Right ventricle myocardium superior (tissue), 1 donor: ENCODE measurements at regions not wholly inside any gene's neighbourhood (a gene's known extent, or its start where the extent isn't known, plus 50 kb on each side); places are given as distances from the start of the nearest gene placed in this dataset.
"Not testable (repeated sequence)": the region's sequence is repeated elsewhere in the genome, so short reads cannot be mapped to it uniquely, and the experiment has no call there.

Experiments used
- ATAC-seq: fragments of 200-7000 bp; cut with Tn5 transposase; one replicate; pipeline ENCODE4 v1.9.1; 2020; ENCODE audit warnings: mild to moderate bottlenecking; ENCODE audit not compliant: poor library complexity
- DNase-seq: peaks from one replicate; pipeline ENCODE4 v3.0.0-alpha.2; 2020
- intact Hi-C: fragments of 100-400 bp; cut with DNase I; formaldehyde crosslinking; loops from one replicate; pipeline ENCODE4 v1.11.2; 2022
- donor health status: DM: no; HTN: yes; CAD: no; lungs with severe emphysema.

- intact Hi-C loops, result no loop called here
- ATAC-seq (no peak), DNase-seq (no peak)
Measured at GRCh38 chr11:38796281-38796680, 2198.2 kb upstream of the RAG2 start.

DNA sequence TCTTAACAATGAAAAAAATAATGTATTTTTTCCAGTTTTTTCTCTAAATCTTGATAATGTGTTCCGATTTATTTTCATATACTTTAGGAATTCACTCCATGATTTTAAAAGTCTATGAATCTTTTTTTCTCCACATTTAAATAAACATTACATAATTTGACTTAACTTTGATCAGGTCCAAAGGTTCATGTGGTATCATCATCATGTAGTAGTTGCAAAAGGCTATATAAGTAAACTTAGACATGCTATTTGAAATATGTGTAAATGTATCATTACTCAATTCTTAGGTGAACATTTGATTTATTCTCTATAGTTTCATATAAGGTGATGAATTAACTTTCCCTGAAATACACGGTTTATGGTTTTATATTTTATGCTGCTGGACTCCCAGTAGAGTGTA, 2197.0 kb upstream of the RAG2 start:
- DNase-seq, result no peak
- intact Hi-C loops, result no loop called here
- no peak for ATAC-seq

DNA sequence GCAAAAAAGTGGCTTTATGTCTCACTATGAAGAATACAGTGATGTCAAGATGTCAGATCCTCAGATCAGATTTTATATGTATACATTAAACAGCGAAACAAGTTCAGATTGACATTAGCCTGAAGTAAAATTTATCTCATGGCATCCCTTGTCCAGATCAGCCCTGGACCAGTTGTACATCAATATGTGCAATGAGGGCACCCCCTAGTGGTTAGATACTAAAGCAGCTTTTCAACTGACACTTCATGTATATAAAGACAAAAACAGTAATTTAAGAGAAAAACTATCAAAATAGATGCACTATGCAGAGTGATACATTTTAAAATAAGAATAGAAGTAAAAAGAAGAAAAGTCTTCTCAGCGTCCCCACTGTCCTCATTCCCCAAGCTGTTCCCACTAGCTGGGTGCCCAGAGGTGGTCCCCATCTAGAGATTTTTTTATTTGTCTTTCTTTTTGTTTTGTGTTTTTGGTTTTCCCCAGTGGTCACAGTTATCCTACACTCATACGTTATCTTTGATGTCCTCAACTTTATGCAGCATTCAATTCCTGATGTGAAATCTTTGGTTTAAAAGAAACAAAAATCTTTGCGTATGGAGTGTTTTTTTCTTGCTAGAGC, 2193.4 kb upstream of the RAG2 start:
- no peak for DNase-seq
- ATAC-seq, result no peak
- intact Hi-C loops, result no loop called here

GRCh38 chr11:38788561-38788960, 2190.5 kb upstream of the RAG2 start:
- ATAC-seq, result no peak
- intact Hi-C loops, result no loop called here
- DNase-seq, result no peak

DNA sequence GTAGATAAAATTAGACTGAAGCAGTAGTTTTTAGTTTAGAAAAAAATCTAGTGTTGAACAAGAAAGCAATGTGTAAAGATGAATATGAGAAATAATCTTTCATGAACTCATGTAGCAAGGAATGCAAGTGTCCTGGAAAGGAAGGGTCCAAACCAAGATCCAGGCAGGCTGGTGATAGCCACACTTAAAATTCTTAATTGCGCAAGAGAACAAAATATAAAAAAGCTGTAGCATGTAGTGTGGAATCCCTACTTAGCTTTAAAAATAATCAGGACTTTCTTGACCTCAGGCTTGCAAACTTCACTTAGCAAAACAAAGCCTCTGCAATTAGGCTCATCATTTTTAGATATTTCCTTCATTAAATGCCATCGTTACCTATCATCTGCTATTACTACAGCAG, 2186.1 kb upstream of the RAG2 start:
- DNase-seq (no peak), ATAC-seq (no peak)
- intact Hi-C loops, result no loop called here

DNA sequence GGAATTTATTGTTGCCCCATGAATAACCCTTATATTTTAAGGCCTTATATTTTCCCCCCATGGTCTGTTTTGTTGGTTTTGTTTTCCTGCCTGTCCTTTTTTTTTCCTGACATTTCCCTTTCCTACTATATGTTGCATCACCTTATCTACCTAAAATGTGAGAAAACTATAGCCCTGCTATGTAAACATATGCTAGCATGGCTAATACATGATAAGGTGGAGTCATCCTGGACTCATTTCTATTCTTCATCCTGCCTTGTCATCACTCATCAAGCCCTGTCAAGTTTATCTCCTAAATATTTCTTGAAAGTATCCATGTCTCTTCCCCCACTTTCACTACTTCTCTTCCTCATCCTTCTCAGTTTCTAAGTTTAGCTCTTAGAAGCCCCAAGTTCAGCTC, 2168.8 kb upstream of the RAG2 start:
- DNase-seq (no peak), ATAC-seq (no peak)
- intact Hi-C loops, result no loop called here

GRCh38 chr11:38759394-38759793, 2161.4 kb upstream of the RAG2 start:
- DNase-seq, result no peak
- no peak for ATAC-seq
- intact Hi-C loops, result no loop called here

- intact Hi-C loops, result no loop called here
- DNase-seq (no peak), ATAC-seq (no peak)
Measured at GRCh38 chr11:38756537-38756936, 2158.5 kb upstream of the RAG2 start.

DNA sequence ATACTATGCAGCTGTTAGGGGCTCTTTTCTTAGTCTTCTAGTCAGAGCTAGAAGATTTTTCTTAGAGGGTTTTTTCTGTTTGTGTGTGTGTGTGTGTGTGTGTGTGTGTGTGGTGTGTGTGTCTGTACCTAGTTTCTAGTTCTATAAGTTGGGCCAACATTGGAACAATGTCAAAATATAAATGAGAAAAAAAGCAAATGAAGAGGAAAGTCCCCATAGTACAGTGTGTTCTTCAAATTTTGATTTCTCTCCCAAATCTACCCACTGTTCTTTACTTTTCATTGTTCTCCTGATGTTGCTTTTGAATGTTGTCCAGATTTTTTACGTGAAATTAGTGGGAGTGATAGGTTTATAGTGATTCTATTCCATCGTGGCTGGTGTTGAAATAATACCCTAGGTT, 2153.4 kb upstream of the RAG2 start:
- DNase-seq (no peak), ATAC-seq (no peak)
- intact Hi-C loops, result no loop called here

GRCh38 chr11:38746516-38746915, 2148.5 kb upstream of the RAG2 start:
- ATAC-seq, intact Hi-C loops, DNase-seq: not testable (repeated sequence)

DNA sequence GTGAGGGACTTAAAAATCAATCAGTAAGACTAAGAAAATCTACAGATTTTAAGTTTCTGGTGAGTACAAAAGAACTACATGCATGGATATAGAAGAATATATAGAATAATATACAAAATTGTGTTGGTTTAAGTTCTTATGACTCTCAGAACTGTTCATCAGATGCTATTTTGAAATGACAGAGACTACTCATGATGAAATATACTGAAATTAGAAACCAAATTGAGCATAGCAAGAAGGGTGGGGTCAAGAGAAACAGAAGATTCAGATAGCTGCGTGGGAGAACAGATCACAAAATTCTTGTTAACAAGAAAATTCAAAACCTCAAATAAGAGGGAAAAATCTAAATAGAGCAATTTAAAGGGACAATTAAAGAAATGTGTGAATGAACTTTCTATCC, 2125.3 kb upstream of the RAG2 start:
- intact Hi-C loops, result no loop called here
- ATAC-seq, result no peak
- DNase-seq, result no peak

- ATAC-seq (no peak), DNase-seq (no peak)
- intact Hi-C loops, result no loop called here
Measured at GRCh38 chr11:38721586-38722315, 2123.7 kb upstream of the RAG2 start.

- intact Hi-C loops, result no loop called here
- ATAC-seq (no peak), DNase-seq (no peak)
Measured at GRCh38 chr11:38718659-38719058, 2120.6 kb upstream of the RAG2 start.

GRCh38 chr11:38718049-38718448, 2120.0 kb upstream of the RAG2 start:
- DNase-seq, result no peak
- intact Hi-C loops, result no loop called here
- no peak for ATAC-seq

- ATAC-seq (no peak), DNase-seq (no peak)
- intact Hi-C loops, result no loop called here
Measured at GRCh38 chr11:38711110-38711509, 2113.1 kb upstream of the RAG2 start.

DNA sequence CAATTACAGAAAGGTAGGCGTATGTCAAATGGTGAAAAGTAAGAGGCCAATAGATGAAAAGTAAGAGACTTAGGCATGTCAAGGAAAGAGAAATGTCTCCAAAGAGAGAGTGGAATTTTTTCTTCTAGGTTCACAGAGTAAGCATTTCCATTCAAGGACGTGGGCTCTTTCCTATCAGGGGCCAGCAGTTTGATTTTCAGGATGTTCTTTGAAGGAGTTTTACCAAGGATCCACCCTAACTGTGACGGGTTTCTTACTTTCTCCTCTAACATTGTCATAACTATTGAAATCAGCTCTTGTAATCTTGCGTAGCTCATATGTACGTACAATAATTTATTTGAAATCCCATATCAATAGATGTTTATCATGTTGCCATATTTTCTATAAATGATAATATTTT, 2112.2 kb upstream of the RAG2 start:
- intact Hi-C loops, result no loop called here
- DNase-seq, result no peak
- no peak for ATAC-seq

DNA sequence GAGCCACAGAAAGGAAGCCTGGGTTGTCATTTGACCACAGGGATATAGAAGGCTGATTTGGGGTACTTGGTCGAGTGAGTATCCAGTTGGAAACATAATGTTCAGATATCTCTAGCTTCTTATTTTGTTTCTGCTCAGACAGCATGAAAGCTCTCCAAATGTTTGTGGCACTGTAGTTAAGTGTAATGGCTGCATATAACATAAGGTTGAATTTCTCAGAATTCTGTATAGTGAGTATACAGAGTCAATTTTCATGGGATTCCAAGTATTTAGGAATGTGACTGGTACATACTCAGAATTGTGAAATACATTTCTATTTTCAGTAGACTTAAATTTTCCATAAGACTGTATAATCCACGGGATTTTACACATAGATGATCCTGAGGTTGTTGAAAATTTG, 2102.1 kb upstream of the RAG2 start:
- intact Hi-C loops, result no loop called here
- ATAC-seq, result no peak
- DNase-seq, result no peak

- intact Hi-C loops, result no loop called here
- DNase-seq, result no peak
- no peak for ATAC-seq
Measured at GRCh38 chr11:38693306-38693705, 2095.3 kb upstream of the RAG2 start.

GRCh38 chr11:38690211-38690610, 2092.2 kb upstream of the RAG2 start:
- ATAC-seq, DNase-seq, intact Hi-C loops: not testable (repeated sequence)

DNA sequence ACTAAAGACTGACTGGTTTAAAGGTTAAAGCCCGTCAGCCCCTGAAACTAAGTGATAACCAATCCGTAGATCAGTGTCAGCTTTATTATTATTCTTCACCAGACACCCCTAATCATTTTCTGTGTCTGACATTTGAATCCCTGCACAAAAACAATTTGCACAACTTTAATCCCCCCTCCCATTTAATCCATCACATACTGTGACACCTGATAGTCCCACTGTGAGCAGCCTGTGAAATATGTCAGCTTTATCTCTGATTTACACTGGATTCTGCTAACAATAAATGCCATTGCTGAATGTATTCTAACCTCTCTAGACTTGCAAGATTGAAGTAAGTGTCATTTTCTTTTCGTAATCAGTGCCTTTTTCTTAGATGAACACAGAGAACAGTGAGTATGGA, 2089.0 kb upstream of the RAG2 start:
- DNase-seq, result no peak
- intact Hi-C loops, result no loop called here

GRCh38 chr11:38683484-38683883, 2085.4 kb upstream of the RAG2 start:
- intact Hi-C loops, result no loop called here
- ATAC-seq (no peak), DNase-seq (no peak)

More for the DNA sequence above, 2089.0 kb upstream of the RAG2 start:
- ATAC-seq, result no peak
